Coronary artery (tissue), 2 donors: ENCODE measurements at regions not wholly inside any gene's neighbourhood (a gene's known extent, or its start where the extent isn't known, plus 50 kb on each side); places are given as distances from the start of the nearest gene placed in this dataset.
A peak's percentile ranks its signal among the peaks of the same experiment; 100 is the strongest.

Experiments used
- DNase-seq: peaks from one replicate; pipeline ENCODE4 v3.0.0-alpha.2; 2017; ENCODE audit warnings: low spot score
- H3K27ac ChIP-seq, 2 donors: fragments of 200-600 bp; sonication (generic); one replicate each; pipeline ENCODE4 v1.5.1; 2016 to 2019
- H3K4me3 ChIP-seq: fragments of 200-600 bp; sonication (generic); 2 replicates; pipeline ENCODE4 v1.5.1; 2016; ENCODE audit warnings: mild to moderate bottlenecking, moderate library complexity
- TF ChIP-seq, protein P1 (sequence below): fragments of 200-600 bp; sonication (generic); IDR thresholded peaks from one replicate; pipeline ENCODE4 v1.5.1; 2019; ENCODE audit warnings: antibody characterized with exemption

DNA sequence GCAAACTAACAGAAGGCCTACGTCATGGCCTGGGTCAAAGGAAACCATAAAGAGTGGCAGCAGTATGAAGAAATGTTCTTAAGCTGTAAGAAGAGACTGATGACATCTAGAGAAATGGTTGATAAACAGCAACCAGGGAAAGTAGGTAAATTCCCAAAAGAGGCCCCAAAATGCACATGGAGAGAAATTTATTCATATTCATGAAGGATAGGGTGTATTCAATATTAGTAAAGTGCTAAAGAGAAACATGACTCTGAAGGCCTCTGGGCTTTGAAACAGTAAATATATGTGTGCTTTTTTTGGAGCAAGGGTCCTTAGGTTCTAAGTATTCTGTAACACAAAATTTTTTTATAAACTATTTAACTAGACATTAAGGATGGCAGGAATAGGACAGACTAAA is 149.7 kb upstream of the GRIA1 start:
- TF ChIP-seq, protein P1, sequence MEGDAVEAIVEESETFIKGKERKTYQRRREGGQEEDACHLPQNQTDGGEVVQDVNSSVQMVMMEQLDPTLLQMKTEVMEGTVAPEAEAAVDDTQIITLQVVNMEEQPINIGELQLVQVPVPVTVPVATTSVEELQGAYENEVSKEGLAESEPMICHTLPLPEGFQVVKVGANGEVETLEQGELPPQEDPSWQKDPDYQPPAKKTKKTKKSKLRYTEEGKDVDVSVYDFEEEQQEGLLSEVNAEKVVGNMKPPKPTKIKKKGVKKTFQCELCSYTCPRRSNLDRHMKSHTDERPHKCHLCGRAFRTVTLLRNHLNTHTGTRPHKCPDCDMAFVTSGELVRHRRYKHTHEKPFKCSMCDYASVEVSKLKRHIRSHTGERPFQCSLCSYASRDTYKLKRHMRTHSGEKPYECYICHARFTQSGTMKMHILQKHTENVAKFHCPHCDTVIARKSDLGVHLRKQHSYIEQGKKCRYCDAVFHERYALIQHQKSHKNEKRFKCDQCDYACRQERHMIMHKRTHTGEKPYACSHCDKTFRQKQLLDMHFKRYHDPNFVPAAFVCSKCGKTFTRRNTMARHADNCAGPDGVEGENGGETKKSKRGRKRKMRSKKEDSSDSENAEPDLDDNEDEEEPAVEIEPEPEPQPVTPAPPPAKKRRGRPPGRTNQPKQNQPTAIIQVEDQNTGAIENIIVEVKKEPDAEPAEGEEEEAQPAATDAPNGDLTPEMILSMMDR = no peak
- Histone ChIP-seq H3K4me3 (no peak overlapping the region), H3K27ac (no peak overlapping the region)
- no peak for DNase-seq

DNA sequence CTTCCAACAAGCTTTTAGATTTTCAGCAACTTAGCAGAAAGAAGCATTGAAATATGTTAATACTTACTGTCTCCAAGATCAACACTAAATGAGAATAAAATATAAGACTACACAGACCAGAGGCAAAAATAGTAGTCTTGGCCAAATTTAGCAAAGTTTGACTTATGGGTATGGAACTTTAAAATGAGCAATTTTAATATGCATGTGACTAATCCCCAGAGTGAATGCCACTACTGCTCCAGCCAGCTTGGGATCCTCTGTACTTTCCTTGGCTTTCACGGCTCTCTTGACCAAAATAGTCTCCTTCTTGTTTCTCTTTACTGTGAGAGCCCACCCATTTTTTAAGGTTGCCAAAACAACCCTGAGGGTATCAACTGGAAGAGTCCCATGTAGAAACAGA is 148.0 kb upstream of the GRIA1 start:
- TF ChIP-seq, protein P1 = no peak
- Histone ChIP-seq H3K4me3 (no peak overlapping the region), H3K27ac (no peak overlapping the region)
- DNase-seq = no peak

DNA sequence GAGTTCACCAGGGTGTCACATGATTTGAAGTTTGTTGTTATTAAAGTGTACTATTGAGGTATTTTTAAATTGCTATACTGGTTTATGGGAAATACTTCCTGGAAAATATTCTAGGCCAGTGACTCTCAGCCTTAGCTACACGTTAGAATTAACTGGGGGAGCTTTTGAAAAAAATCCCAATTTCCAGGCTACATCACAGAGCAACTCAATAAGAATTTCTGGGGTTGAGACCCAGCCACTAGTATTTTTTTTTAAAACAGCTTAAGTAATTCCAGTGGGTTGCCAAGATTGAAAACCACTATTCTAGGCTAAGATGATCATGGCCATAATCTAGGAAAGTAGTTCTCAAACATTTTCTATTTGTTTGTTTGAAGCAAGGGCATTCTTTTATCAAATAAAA is 142.9 kb upstream of the GRIA1 start:
- H3K4me3 ChIP-seq = no peak overlapping the region
- DNase-seq = no peak
- no peak overlapping the region for H3K27ac ChIP-seq
- TF ChIP-seq, protein P1 = no peak

DNA sequence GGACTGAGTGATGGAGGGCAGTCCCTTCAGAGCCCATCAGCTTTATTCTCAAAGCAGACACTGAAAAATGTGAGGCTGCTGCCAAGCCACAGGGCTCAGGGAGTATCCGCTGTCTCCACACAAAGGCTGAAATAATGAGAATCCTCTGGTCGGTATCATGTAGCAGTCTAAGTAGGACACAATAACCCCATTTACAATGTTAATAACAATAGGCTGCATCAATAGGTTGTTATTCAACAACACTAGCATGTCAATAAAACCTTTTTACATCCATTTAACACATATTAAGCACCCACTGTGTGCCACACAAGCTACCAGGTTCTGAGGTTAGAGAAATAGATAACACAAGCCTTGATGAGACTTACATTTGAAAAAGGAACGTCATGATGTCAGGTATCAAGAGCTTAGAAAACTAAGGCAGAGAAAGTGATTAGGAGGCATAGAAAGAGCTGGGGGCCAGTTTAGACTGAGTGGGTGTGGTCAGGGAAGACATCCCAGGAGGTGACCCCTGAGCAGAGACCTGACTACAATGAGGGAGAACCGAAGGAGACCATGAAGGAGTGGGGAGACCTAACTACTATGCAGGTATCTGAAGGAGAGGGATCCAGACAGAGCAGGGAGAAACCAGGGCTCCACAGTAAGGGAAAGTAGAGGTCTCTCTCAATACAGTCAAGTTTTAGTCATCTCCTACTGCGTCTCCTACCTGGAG is 140.1 kb upstream of the GRIA1 start:
- TF ChIP-seq, protein P1 = no peak
- Histone ChIP-seq H3K27ac (no peak overlapping the region), H3K4me3 (no peak overlapping the region)
- DNase-seq = no peak

DNA sequence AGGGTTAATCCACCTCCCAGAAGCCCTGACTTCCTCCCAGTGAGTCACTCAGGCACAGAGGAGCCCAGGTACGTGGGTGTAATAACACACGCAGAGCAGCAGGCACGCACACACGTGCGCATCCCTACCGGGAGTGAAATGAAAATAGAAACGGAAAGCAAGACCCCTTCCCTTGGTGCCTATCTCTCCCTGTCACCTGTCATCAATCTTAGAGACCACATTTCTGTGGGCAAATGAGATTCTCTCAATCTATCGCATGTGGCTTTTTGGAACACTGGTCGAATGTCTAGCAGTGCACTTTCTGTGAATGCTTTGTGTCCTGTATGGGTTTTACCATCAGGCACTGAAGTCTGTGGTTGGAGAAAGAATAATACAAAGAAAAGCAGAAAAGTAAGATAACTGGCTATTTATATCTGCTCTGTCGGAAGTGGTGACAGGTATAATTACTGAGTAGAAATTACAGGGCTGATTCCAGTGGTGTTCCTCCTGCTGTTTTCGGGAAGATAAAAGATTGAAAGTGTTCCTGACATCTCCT is 137.7 kb upstream of the GRIA1 start:
- TF ChIP-seq, protein P1 = no peak
- Histone ChIP-seq H3K27ac (no peak overlapping the region), H3K4me3 (peak overlapping the region; percentile 51)
- no peak for DNase-seq

DNA sequence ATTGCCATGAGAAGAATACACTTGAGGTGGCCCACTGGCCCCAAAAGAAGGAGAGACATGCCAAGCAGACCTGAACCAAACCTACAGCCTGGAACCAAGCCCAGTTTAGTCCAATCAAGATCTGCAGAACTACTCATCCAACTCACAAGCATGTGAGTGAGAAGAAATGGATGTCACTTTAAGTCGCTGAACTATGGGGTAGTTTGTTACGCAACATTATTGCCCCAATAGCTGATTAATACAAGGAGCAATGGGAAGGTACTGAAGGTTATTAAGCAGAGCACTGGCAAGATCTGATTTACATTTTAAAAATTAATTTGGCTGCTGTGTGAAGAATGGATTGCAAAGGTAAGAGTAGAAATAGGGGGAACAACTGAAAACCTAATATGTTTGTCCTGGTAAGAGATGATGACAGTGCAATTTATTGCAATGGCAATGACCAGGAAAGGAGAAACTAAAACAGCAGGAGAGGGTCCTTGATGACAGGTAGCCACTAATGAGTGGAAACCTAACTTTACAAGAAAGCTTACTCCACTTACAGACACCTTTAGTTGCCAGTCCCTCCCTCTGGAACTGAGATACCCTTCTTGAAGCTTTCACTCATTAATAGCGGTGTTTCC is 132.9 kb upstream of the GRIA1 start:
- TF ChIP-seq, protein P1 = no peak
- Histone ChIP-seq H3K27ac (no peak overlapping the region), H3K4me3 (no peak overlapping the region)
- DNase-seq = no peak
